Colonic mucosa (tissue), 4 donors: ENCODE measurements at regions not wholly inside any gene's neighbourhood (a gene's known extent, or its start where the extent isn't known, plus 50 kb on each side); places are given as distances from the start of the nearest gene placed in this dataset.

Source experiments
- DNase-seq: peaks from one replicate; pipeline ENCODE4 v3.0.0-alpha.2; 2020
- H3K27ac ChIP-seq: fragments of 200-600 bp; one replicate; pipeline ENCODE4 v1.8.0; 2021
- H3K27me3 ChIP-seq: fragments of 200-600 bp; one replicate; pipeline ENCODE4 v1.8.0; 2021
- H3K36me3 ChIP-seq: fragments of 200-600 bp; one replicate; pipeline ENCODE4 v1.8.0; 2021
- H3K4me1 ChIP-seq: fragments of 200-600 bp; one replicate; pipeline ENCODE4 v1.8.0; 2021; ENCODE audit warnings: mild to moderate bottlenecking
- H3K4me3 ChIP-seq: fragments of 200-600 bp; one replicate; pipeline ENCODE4 v1.8.0; 2021
- H3K9ac ChIP-seq, 2 donors: one replicate each; pipeline ENCODE4 v1.7.0; 2013; ENCODE audit warnings: control low read depth in 2 of 2, low read depth in 2 of 2, low read length in 2 of 2
- H3K9me3 ChIP-seq: fragments of 200-600 bp; one replicate; pipeline ENCODE4 v1.8.0; 2021
- CTCF ChIP-seq: fragments of 200-600 bp; IDR thresholded peaks from one replicate; pipeline ENCODE4 v1.8.0; 2022; ENCODE audit warnings: antibody characterized with exemption, mild to moderate bottlenecking
- intact Hi-C: fragments of 100-400 bp; cut with DNase I; formaldehyde crosslinking; loops from one replicate; pipeline ENCODE4 v1.14.1; 2022
- donor health status: healthy.
- donor health status: DM: no; HTN: no; CAD: no.
- donor health status: DM: no; HTN: no; CAD: no.

- Histone ChIP-seq H3K4me3 (no peak overlapping the region), H3K9me3 (no peaks in the 10 kb centered on the region), H3K4me1 (no peaks in the 10 kb centered on the region), H3K9ac (no peak overlapping the region), H3K36me3 (no peaks in the 10 kb centered on the region), H3K27ac (no peak overlapping the region), H3K27me3 (no peaks in the 10 kb centered on the region)
- no peak for DNase-seq
- TF ChIP-seq CTCF: no peak
- intact Hi-C loops: no loop called here
These were observed 147.1 kb downstream of the BUB3 start for GRCh38 chr10:123301077-123301857.

GRCh38 chr10:123303581-123304337 lies 149.6 kb downstream of the BUB3 start:
- Histone ChIP-seq H3K27me3 (no peaks in the 10 kb centered on the region), H3K9me3 (no peaks in the 10 kb centered on the region), H3K36me3 (no peaks in the 10 kb centered on the region), H3K27ac (no peak overlapping the region), H3K4me3 (no peak overlapping the region), H3K9ac (no peak overlapping the region), H3K4me1 (no peaks in the 10 kb centered on the region)
- DNase-seq: no peak
- TF ChIP-seq CTCF: no peak
- intact Hi-C loops: no loop called here

GRCh38 chr10:123305671-123306070 lies 151.5 kb downstream of the BUB3 start:
- Histone ChIP-seq H3K36me3 (no peaks in the 10 kb centered on the region), H3K4me1 (no peaks in the 10 kb centered on the region), H3K9ac (no peak overlapping the region), H3K9me3 (no peaks in the 10 kb centered on the region), H3K27ac (no peak overlapping the region), H3K27me3 (no peaks in the 10 kb centered on the region), H3K4me3 (no peak overlapping the region)
- no peak for TF ChIP-seq CTCF
- intact Hi-C loops: no loop called here
- no peak for DNase-seq

GRCh38 chr10:123306290-123306689 lies 152.1 kb downstream of the BUB3 start:
- H3K36me3 ChIP-seq: no peaks in the 10 kb centered on the region
- intact Hi-C loops: no loop called here

GRCh38 chr10:123309731-123310130 lies 155.5 kb downstream of the BUB3 start:
- TF ChIP-seq CTCF: no peak
- H3K9me3 ChIP-seq: no peaks in the 10 kb centered on the region
- no peaks in the 10 kb centered on the region for H3K27me3 ChIP-seq
- H3K4me1 ChIP-seq: no peaks in the 10 kb centered on the region
- DNase-seq: no peak
- no peak overlapping the region for H3K27ac ChIP-seq
- H3K9ac ChIP-seq: no peak overlapping the region
- no peaks in the 10 kb centered on the region for H3K36me3 ChIP-seq
- intact Hi-C loops: no loop called here
- no peak overlapping the region for H3K4me3 ChIP-seq

More at GRCh38 chr10:123306290-123306689, 152.1 kb downstream of the BUB3 start:
- H3K27me3 ChIP-seq: no peaks in the 10 kb centered on the region
- H3K27ac ChIP-seq: no peak overlapping the region
- no peak overlapping the region for H3K4me3 ChIP-seq
- H3K4me1 ChIP-seq: no peaks in the 10 kb centered on the region
- H3K9ac ChIP-seq: no peak overlapping the region
- H3K9me3 ChIP-seq: no peaks in the 10 kb centered on the region
- no peak for TF ChIP-seq CTCF
- no peak for DNase-seq
